Ovary (tissue), 3 donors: ENCODE measurements at regions not wholly inside any gene's neighbourhood (a gene's known extent, or its start where the extent isn't known, plus 50 kb on each side); places are given as distances from the start of the nearest gene placed in this dataset.

Experiments used
- EP300 ChIP-seq: sonication (generic); formaldehyde crosslinking; IDR thresholded peaks from one replicate; pipeline ENCODE4 v1.6.1; 2017; ENCODE audit warnings: antibody characterized with exemption
- POLR2A ChIP-seq: fragments of 450-650 bp; IDR thresholded peaks from one replicate; pipeline ENCODE4 v1.6.1; 2017; ENCODE audit warnings: antibody characterized with exemption, mild to moderate bottlenecking, moderate library complexity
- TF ChIP-seq, protein P1 (sequence below), 3 donors: fragments of 450-650 bp in 2 of 3; fragments of 200-600 bp in 1 of 3; IDR thresholded peaks; one replicate each; pipeline versions ENCODE4 v1.5.1 to v1.8.0; 2016 to 2022; ENCODE audit warnings: antibody characterized with exemption in 3 of 3, mild to moderate bottlenecking in 1 of 3
- donor health status: DM: no; HTN: no; CAD: no.

- TF ChIP-seq, protein P1, sequence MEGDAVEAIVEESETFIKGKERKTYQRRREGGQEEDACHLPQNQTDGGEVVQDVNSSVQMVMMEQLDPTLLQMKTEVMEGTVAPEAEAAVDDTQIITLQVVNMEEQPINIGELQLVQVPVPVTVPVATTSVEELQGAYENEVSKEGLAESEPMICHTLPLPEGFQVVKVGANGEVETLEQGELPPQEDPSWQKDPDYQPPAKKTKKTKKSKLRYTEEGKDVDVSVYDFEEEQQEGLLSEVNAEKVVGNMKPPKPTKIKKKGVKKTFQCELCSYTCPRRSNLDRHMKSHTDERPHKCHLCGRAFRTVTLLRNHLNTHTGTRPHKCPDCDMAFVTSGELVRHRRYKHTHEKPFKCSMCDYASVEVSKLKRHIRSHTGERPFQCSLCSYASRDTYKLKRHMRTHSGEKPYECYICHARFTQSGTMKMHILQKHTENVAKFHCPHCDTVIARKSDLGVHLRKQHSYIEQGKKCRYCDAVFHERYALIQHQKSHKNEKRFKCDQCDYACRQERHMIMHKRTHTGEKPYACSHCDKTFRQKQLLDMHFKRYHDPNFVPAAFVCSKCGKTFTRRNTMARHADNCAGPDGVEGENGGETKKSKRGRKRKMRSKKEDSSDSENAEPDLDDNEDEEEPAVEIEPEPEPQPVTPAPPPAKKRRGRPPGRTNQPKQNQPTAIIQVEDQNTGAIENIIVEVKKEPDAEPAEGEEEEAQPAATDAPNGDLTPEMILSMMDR (IDR thresholded peaks at IDR 0.05) = no peak
- TF ChIP-seq POLR2A (no peak), EP300 (no peak)
Observed at GRCh38 chr3:148309390-148310035, 388.2 kb upstream of the AGTR1 start.
